ENCODE measurements at regions not wholly inside any gene's neighbourhood (a gene's known extent, or its start where the extent isn't known, plus 50 kb on each side); places are given as distances from the start of the nearest gene placed in this dataset.

- TF ChIP-seq EZH2 (IDR thresholded peaks at IDR 0.05; ENCODE audit: borderline replicate concordance, low read depth, low read length, poor library complexity, severe bottlenecking) = no peak
- TF ChIP-seq, protein P1, sequence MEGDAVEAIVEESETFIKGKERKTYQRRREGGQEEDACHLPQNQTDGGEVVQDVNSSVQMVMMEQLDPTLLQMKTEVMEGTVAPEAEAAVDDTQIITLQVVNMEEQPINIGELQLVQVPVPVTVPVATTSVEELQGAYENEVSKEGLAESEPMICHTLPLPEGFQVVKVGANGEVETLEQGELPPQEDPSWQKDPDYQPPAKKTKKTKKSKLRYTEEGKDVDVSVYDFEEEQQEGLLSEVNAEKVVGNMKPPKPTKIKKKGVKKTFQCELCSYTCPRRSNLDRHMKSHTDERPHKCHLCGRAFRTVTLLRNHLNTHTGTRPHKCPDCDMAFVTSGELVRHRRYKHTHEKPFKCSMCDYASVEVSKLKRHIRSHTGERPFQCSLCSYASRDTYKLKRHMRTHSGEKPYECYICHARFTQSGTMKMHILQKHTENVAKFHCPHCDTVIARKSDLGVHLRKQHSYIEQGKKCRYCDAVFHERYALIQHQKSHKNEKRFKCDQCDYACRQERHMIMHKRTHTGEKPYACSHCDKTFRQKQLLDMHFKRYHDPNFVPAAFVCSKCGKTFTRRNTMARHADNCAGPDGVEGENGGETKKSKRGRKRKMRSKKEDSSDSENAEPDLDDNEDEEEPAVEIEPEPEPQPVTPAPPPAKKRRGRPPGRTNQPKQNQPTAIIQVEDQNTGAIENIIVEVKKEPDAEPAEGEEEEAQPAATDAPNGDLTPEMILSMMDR (conservative IDR thresholded peaks at IDR 0.05; ENCODE audit: low read depth, low read length) = no peak
Observed at GRCh38 chr2:129754831-129755230, 224.6 kb upstream of the RAB6C start.

All from A673 (cell line).